K562 (cell line): ENCODE measurements at regions not wholly inside any gene's neighbourhood (a gene's known extent, or its start where the extent isn't known, plus 50 kb on each side); places are given as distances from the start of the nearest gene placed in this dataset.

ENCODE experiments used
- ATAC-seq: fragments of 200-7000 bp; cut with Tn5 transposase; 3 replicates; pipeline ENCODE4 v1.9.1; 2020; ENCODE audit warnings: moderate library complexity
- BruUV-seq: library from RNA; stranded (reverse); fragments of 400-500 nt; replicated peaks from 2 replicates; lab custom pipeline; 2021; lab: Mats Ljungman, UMichigan
- CTCF ChIA-PET: fragments of 300-600 bp; formaldehyde crosslinking; extraction: SDS; loops from one replicate; lab custom pipeline; 2021; ENCODE audit warnings: low intra/inter-chr PET ratio; lab: Yijun Ruan, JAX
- POLR2A ChIA-PET: fragments of 300-600, 350-650 bp; sonication (Branson Sonifier 250); formaldehyde crosslinking; extraction: SDS; loops from one replicate; lab custom pipeline; 2021; ENCODE audit warnings: antibody characterized with exemption, inconsistent platforms; lab: Yijun Ruan, JAX
- DNase-seq, 4 experiments: peaks; one replicate each; pipeline versions ENCODE4 v3.0.0 to v3.0.0-alpha.2; 2011 to 2018; ENCODE audit warnings: low spot score in 3 of 4, mixed read lengths in 3 of 4; ENCODE audit errors: extremely low read depth in 1 of 4
- FAIRE-seq: peaks from 2 replicates; lab custom pipeline; 2011; peaks lifted over from hg19 to GRCh38; lab: Jason Lieb, UNC
- H2AFZ ChIP-seq: 2 replicates; pipeline ENCODE4 v1.6.0; 2011; ENCODE audit warnings: low read depth, low read length, control low read depth, inconsistent platforms
- H3K27ac ChIP-seq: fragments of 200-600 bp; 3 replicates; pipeline ENCODE4 v1.8.0; 2011; ENCODE audit warnings: low read depth, mild to moderate bottlenecking, control low read depth, inconsistent platforms, low read length, moderate library complexity, mixed read lengths; ENCODE audit errors: extremely low read depth
- H3K27me3 ChIP-seq, 2 experiments: fragments of 300-600 bp in 1 of 2; 2 replicates in 1 of 2; 3 replicates in 1 of 2; pipeline versions ENCODE4 v1.6.0 to v1.8.0; 2011; ENCODE audit warnings: inconsistent platforms in 2 of 2, low read length in 2 of 2, mild to moderate bottlenecking in 1 of 2, mixed read lengths in 1 of 2, moderate library complexity in 1 of 2; ENCODE audit not compliant: control insufficient read depth in 2 of 2, insufficient read depth in 2 of 2
- H3K36me3 ChIP-seq: fragments of 300-600 bp; 3 replicates; pipeline ENCODE4 v1.8.0; 2011; ENCODE audit warnings: mild to moderate bottlenecking, low read length, inconsistent platforms; ENCODE audit not compliant: control insufficient read depth, insufficient read depth
- H3K4me1 ChIP-seq, 2 experiments: fragments of 200-600 bp in 1 of 2; replicated peaks in 1 of 2; 2 replicates in 1 of 2; 3 replicates in 1 of 2; pipeline versions ENCODE4 v1.5.1 to v1.8.0; 2011; ENCODE audit warnings: inconsistent platforms in 2 of 2, low read length in 2 of 2, mild to moderate bottlenecking in 1 of 2, mixed read lengths in 1 of 2, moderate library complexity in 1 of 2; ENCODE audit not compliant: control insufficient read depth in 2 of 2, insufficient read depth in 2 of 2
- H3K4me2 ChIP-seq: 2 replicates; pipeline ENCODE4 v1.6.1; 2011; ENCODE audit warnings: low read length, control low read depth, inconsistent platforms, mixed read lengths; ENCODE audit not compliant: insufficient read depth
- H3K4me3 ChIP-seq: fragments of 200-600 bp; sonication (generic), shearing (Covaris generic); 2 replicates; pipeline ENCODE4 v1.5.1; 2016; ENCODE audit warnings: control low read depth, inconsistent platforms
- H3K79me2 ChIP-seq: fragments of 200-600 bp; 3 replicates; pipeline ENCODE4 v1.8.0; 2011; ENCODE audit warnings: low read length, inconsistent platforms; ENCODE audit not compliant: control insufficient read depth, insufficient read depth
- H3K9ac ChIP-seq, 2 experiments: 2 replicates each; pipeline versions ENCODE4 v1.6.0 to v1.6.1; 2011; ENCODE audit warnings: low read depth in 2 of 2, low read length in 2 of 2, control low read depth in 1 of 2, inconsistent platforms in 1 of 2, mild to moderate bottlenecking in 1 of 2, mixed read lengths in 1 of 2; ENCODE audit not compliant: insufficient read depth in 1 of 2
- H3K9me1 ChIP-seq: one replicate; pipeline ENCODE4 v1.6.0; 2011; ENCODE audit warnings: inconsistent platforms, mild to moderate bottlenecking, low read length, moderate library complexity; ENCODE audit not compliant: control insufficient read depth, insufficient read depth
- H3K9me3 ChIP-seq: replicated peaks from 2 replicates; pipeline ENCODE4 v1.5.1; 2011; ENCODE audit warnings: low read depth, low read length, inconsistent platforms; ENCODE audit not compliant: control insufficient read depth, insufficient read depth
- H4K20me1 ChIP-seq: replicated peaks from 2 replicates; pipeline ENCODE4 v1.6.1; 2011; ENCODE audit warnings: low read length, inconsistent platforms, mixed read lengths; ENCODE audit not compliant: control insufficient read depth, insufficient read depth
- BRCA1 ChIP-seq, 2 experiments: fragments of 450-650 bp in 1 of 2; sonication (generic) in 1 of 2; formaldehyde crosslinking in 1 of 2; IDR thresholded peaks; 2 replicates each; pipeline versions ENCODE4 v1.5.0 to v1.6.1; 2017 to 2020; ENCODE audit warnings: mild to moderate bottlenecking in 1 of 2, missing genetic modification reagents in 1 of 2
- JUNB ChIP-seq: fragments of 450-650 bp; formaldehyde crosslinking; conservative IDR thresholded peaks from 2 replicates; pipeline ENCODE4 v1.4.0; 2020; ENCODE audit warnings: mild to moderate bottlenecking
- NBN ChIP-seq: fragments of 450-650 bp; IDR thresholded peaks from 2 replicates; pipeline ENCODE4 v1.6.1; 2016; ENCODE audit warnings: low read depth, mild to moderate bottlenecking
- RBM17 ChIP-seq: fragments of 200-400 bp; formaldehyde crosslinking; IDR thresholded peaks from 2 replicates; pipeline ENCODE4 v1.6.1; 2017; ENCODE audit warnings: low read depth, mild to moderate bottlenecking, low read length, borderline replicate concordance
- TGIF2 ChIP-seq: sonication (generic); formaldehyde crosslinking; IDR thresholded peaks from 2 replicates; pipeline ENCODE4 v1.8.1; 2022; ENCODE audit warnings: mild to moderate bottlenecking, missing genetic modification reagents, moderate library complexity
- ZC3H4 ChIP-seq: sonication (generic); formaldehyde crosslinking; IDR thresholded peaks from 2 replicates; pipeline ENCODE4 v1.9.0; 2021; ENCODE audit warnings: missing genetic modification reagents, borderline replicate concordance
- in situ Hi-C: fragments of 300-500 bp; cut with MboI; formaldehyde crosslinking; loops from 4 replicates; pipeline ENCODE4 v1.15.0; 2018; ENCODE audit warnings: inconsistent platforms, mixed read lengths
- intact Hi-C: fragments of 100-400 bp; cut with micrococcal nuclease; formaldehyde crosslinking; loops from 2 replicates; pipeline ENCODE4 v1.14.2; 2022
- TF ChIP-seq, protein P1 (sequence below): fragments of 150-350 bp; conservative IDR thresholded peaks from 2 replicates; pipeline ENCODE4 v1.6.1; 2014; ENCODE audit warnings: low read length
- TF ChIP-seq, protein P2 (sequence below), 2 experiments: fragments of 450-650 bp; formaldehyde crosslinking in 1 of 2; IDR thresholded peaks; 2 replicates each; pipeline versions ENCODE4 v1.4.0 to v1.6.1; 2014 to 2020; ENCODE audit warnings: mild to moderate bottlenecking in 2 of 2, borderline replicate concordance in 1 of 2, low read depth in 1 of 2

DNA sequence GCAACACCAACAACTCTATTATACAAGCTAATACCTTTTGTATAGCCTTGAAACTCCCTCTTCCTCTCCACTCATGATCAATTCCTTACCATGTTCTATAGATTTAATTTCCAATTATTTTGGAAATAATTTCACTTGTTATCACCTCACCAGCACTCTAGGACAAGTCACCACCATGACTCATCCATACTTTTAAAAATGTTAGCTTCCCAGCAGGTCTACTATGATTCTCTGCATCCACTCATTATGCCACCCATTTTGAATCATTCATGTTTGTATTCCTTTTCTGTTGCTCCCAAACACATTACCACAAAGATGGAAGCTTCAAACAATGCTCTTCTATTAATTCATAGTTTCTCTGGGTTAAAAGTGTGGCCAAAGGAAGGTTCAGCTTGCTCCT lies 469.6 kb downstream of the PDGFC start:
- DNase-seq: no peak
- intact Hi-C loops: no loop called here
- Histone ChIP-seq H3K27ac (no peak overlapping the region), H2AFZ (no peak overlapping the region), H3K9me3 (no peaks in the 10 kb centered on the region), H3K36me3 (no peaks in the 10 kb centered on the region), H3K79me2 (no peaks in the 10 kb centered on the region), H3K4me1 (no peaks in the 10 kb centered on the region), H4K20me1 (no peaks in the 10 kb centered on the region), H3K9me1 (no peaks in the 10 kb centered on the region), H3K4me3 (no peak overlapping the region), H3K9ac (no peak overlapping the region), H3K4me2 (no peak overlapping the region), H3K27me3 (no peaks in the 10 kb centered on the region)
- BruUV-seq: no TSS peak
- no peak for TF ChIP-seq TGIF2 (CRISPR knock-in tag)
- no peak for TF ChIP-seq RBM17
- TF ChIP-seq, protein P1, sequence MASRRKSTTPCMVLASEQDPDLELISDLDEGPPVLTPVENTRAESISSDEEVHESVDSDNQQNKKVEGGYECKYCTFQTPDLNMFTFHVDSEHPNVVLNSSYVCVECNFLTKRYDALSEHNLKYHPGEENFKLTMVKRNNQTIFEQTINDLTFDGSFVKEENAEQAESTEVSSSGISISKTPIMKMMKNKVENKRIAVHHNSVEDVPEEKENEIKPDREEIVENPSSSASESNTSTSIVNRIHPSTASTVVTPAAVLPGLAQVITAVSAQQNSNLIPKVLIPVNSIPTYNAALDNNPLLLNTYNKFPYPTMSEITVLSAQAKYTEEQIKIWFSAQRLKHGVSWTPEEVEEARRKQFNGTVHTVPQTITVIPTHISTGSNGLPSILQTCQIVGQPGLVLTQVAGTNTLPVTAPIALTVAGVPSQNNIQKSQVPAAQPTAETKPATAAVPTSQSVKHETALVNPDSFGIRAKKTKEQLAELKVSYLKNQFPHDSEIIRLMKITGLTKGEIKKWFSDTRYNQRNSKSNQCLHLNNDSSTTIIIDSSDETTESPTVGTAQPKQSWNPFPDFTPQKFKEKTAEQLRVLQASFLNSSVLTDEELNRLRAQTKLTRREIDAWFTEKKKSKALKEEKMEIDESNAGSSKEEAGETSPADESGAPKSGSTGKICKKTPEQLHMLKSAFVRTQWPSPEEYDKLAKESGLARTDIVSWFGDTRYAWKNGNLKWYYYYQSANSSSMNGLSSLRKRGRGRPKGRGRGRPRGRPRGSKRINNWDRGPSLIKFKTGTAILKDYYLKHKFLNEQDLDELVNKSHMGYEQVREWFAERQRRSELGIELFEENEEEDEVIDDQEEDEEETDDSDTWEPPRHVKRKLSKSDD: no peak
- no peak for TF ChIP-seq BRCA1 (IDR thresholded peaks at IDR 0.05)
- TF ChIP-seq BRCA1 (CRISPR knock-in tag; IDR thresholded peaks at IDR 0.05): no peak
- no peak for TF ChIP-seq ZC3H4 (CRISPR knock-in tag)
- TF ChIP-seq NBN: no peak
- TF ChIP-seq, protein P2, sequence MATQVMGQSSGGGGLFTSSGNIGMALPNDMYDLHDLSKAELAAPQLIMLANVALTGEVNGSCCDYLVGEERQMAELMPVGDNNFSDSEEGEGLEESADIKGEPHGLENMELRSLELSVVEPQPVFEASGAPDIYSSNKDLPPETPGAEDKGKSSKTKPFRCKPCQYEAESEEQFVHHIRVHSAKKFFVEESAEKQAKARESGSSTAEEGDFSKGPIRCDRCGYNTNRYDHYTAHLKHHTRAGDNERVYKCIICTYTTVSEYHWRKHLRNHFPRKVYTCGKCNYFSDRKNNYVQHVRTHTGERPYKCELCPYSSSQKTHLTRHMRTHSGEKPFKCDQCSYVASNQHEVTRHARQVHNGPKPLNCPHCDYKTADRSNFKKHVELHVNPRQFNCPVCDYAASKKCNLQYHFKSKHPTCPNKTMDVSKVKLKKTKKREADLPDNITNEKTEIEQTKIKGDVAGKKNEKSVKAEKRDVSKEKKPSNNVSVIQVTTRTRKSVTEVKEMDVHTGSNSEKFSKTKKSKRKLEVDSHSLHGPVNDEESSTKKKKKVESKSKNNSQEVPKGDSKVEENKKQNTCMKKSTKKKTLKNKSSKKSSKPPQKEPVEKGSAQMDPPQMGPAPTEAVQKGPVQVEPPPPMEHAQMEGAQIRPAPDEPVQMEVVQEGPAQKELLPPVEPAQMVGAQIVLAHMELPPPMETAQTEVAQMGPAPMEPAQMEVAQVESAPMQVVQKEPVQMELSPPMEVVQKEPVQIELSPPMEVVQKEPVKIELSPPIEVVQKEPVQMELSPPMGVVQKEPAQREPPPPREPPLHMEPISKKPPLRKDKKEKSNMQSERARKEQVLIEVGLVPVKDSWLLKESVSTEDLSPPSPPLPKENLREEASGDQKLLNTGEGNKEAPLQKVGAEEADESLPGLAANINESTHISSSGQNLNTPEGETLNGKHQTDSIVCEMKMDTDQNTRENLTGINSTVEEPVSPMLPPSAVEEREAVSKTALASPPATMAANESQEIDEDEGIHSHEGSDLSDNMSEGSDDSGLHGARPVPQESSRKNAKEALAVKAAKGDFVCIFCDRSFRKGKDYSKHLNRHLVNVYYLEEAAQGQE (IDR thresholded peaks at IDR 0.05; ENCODE audit: borderline replicate concordance): no peak
- TF ChIP-seq, protein P2 (CRISPR knock-in tag; IDR thresholded peaks at IDR 0.05; ENCODE audit: low read depth): no peak
- no peak for TF ChIP-seq JUNB
- ChIA-PET CTCF (no interaction called here), POLR2A (no interaction called here)
- in situ Hi-C loops: no loop called here
- no peak for ATAC-seq
- no peak for FAIRE-seq
